Loucy (cell line): ENCODE measurements at regions not wholly inside any gene's neighbourhood (a gene's known extent, or its start where the extent isn't known, plus 50 kb on each side); places are given as distances from the start of the nearest gene placed in this dataset.

Experiments
- H2AFZ ChIP-seq: fragments of 200-600 bp; sonication (generic); 2 replicates; pipeline ENCODE4 v1.6.0; 2016; ENCODE audit warnings: antibody characterized with exemption, mild to moderate bottlenecking, low read length, moderate library complexity
- H3F3A ChIP-seq: fragments of 200-600 bp; 2 replicates; pipeline ENCODE4 v1.6.0; 2016; ENCODE audit warnings: antibody characterized with exemption, low read depth, mild to moderate bottlenecking
- H3K27me3 ChIP-seq: fragments of 200-600 bp; sonication (generic); 2 replicates; pipeline ENCODE4 v1.6.1; 2014; ENCODE audit warnings: low read length, mild to moderate bottlenecking; ENCODE audit not compliant: insufficient read depth, poor library complexity, severe bottlenecking
- H3K36me3 ChIP-seq: fragments of 200-600 bp; sonication (generic); 2 replicates; pipeline ENCODE4 v1.6.1; 2016; ENCODE audit warnings: low read length; ENCODE audit not compliant: insufficient read depth
- H3K4me1 ChIP-seq: fragments of 200-600 bp; sonication (generic); 2 replicates; pipeline ENCODE4 v1.5.1; 2014; ENCODE audit warnings: low read length, mild to moderate bottlenecking; ENCODE audit not compliant: insufficient read depth, poor library complexity, severe bottlenecking
- H3K4me2 ChIP-seq: fragments of 200-600 bp; sonication (generic); 2 replicates; pipeline ENCODE4 v1.6.0; 2014; ENCODE audit warnings: antibody characterized with exemption, low read length, low read depth, mild to moderate bottlenecking; ENCODE audit not compliant: poor library complexity, severe bottlenecking
- H3K4me3 ChIP-seq: fragments of 200-600 bp; sonication (generic); 2 replicates; pipeline ENCODE4 v1.5.1; 2014; ENCODE audit warnings: low read length, mild to moderate bottlenecking, mixed read lengths; ENCODE audit not compliant: poor library complexity, severe bottlenecking
- H3K79me2 ChIP-seq: fragments of 200-600 bp; sonication (generic); 2 replicates; pipeline ENCODE4 v1.6.1; 2014; ENCODE audit warnings: low read length; ENCODE audit not compliant: insufficient read depth
- H3K9ac ChIP-seq: fragments of 200-600 bp; sonication (generic); 2 replicates; pipeline ENCODE4 v1.6.0; 2014; ENCODE audit warnings: mild to moderate bottlenecking, low read depth, low read length, moderate library complexity; ENCODE audit not compliant: poor library complexity, severe bottlenecking
- H3K9me2 ChIP-seq: fragments of 200-600 bp; sonication (generic); replicated peaks from 2 replicates; pipeline ENCODE4 v1.6.1; 2016; ENCODE audit warnings: low read depth, low read length, mixed read lengths
- H3K9me3 ChIP-seq: fragments of 200-600 bp; sonication (generic); 2 replicates; pipeline ENCODE4 v1.6.1; 2014; ENCODE audit warnings: mild to moderate bottlenecking, antibody characterized with exemption, low read length, low read depth; ENCODE audit not compliant: insufficient read depth
- H4K20me1 ChIP-seq: fragments of 200-600 bp; sonication (generic); 2 replicates; pipeline ENCODE4 v1.6.0; 2014; ENCODE audit warnings: antibody characterized with exemption, low read length, mild to moderate bottlenecking; ENCODE audit not compliant: insufficient read depth, poor library complexity, severe bottlenecking
- CTCF ChIP-seq: fragments of 200-600 bp; sonication (generic); conservative IDR thresholded peaks from 2 replicates; pipeline ENCODE4 v1.5.1; 2014; ENCODE audit warnings: mild to moderate bottlenecking, antibody characterized with exemption, low read length
- EZH2phosphoT487 ChIP-seq: fragments of 200-600 bp; IDR thresholded peaks from 2 replicates; pipeline ENCODE4 v1.6.1; 2018; ENCODE audit warnings: antibody characterized with exemption, mild to moderate bottlenecking, moderate library complexity, borderline replicate concordance

- Histone ChIP-seq H3K4me3 (no peak overlapping the region), H2AFZ (no peak overlapping the region), H3K36me3 (no peaks in the 10 kb centered on the region), H3F3A (no peaks in the 10 kb centered on the region), H3K9ac (no peak overlapping the region), H3K9me3 (no peaks in the 10 kb centered on the region), H3K27me3 (no peaks in the 10 kb centered on the region), H3K79me2 (no peaks in the 10 kb centered on the region), H3K9me2 (no peaks in the 10 kb centered on the region), H4K20me1 (no peaks in the 10 kb centered on the region), H3K4me2 (no peak overlapping the region), H3K4me1 (no peaks in the 10 kb centered on the region)
- TF ChIP-seq EZH2phosphoT487 (no peak), CTCF (no peak)
Observed at GRCh38 chr4:10196191-10196590, 79.6 kb upstream of the WDR1 start.

- no peak overlapping the region for H3K4me3 ChIP-seq
- no peaks in the 10 kb centered on the region for H3K36me3 ChIP-seq
- H3K9ac ChIP-seq, result no peak overlapping the region
- peak; percentile 51 for TF ChIP-seq CTCF
- TF ChIP-seq EZH2phosphoT487, result no peak
- H4K20me1 ChIP-seq, result no peaks in the 10 kb centered on the region
- no peaks in the 10 kb centered on the region for H3F3A ChIP-seq
- no peak overlapping the region for H2AFZ ChIP-seq
- no peaks in the 10 kb centered on the region for H3K27me3 ChIP-seq
- no peaks in the 10 kb centered on the region for H3K4me1 ChIP-seq
- H3K79me2 ChIP-seq, result no peaks in the 10 kb centered on the region
- no peaks in the 10 kb centered on the region for H3K9me3 ChIP-seq
- no peaks in the 10 kb centered on the region for H3K9me2 ChIP-seq
- no peak overlapping the region for H3K4me2 ChIP-seq
Observed at GRCh38 chr4:10192331-10192730, 75.7 kb upstream of the WDR1 start.

DNA sequence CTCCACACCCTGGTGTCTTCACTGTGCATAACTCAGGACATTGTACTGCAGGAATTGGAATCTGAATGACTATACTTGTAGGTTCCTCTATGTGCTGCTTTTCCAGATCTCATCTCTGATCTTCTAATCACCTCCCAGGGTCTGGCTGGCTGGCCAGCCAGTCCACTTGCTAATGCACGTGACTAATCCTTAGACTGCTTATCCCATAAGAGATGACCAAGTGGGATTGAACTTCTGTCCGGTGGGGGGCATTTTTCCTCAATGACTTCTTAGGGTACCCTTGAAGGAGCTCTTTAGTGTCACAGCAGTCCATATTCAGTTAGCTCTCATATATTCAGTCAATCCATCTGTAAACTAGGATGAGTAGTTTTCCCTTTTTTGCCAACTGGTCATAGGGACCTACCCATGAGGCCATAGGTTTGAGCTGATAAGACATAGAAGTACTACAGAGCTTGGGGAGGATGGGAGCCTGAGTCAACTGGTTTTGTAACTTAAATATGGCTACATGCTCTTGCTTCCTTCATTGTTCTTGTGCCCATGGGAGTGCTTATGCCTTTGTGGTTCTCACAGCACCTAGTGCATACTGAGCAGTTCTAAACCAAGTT lies 71.9 kb upstream of the WDR1 start:
- TF ChIP-seq EZH2phosphoT487 (no peak), CTCF (no peak)
- Histone ChIP-seq H3K9ac (no peak overlapping the region), H3K4me2 (no peak overlapping the region), H3K79me2 (no peaks in the 10 kb centered on the region), H3F3A (no peaks in the 10 kb centered on the region), H3K9me3 (no peaks in the 10 kb centered on the region), H3K4me3 (no peak overlapping the region), H3K27me3 (no peaks in the 10 kb centered on the region), H4K20me1 (no peaks in the 10 kb centered on the region), H3K4me1 (peaks cover 18% of the 10 kb centered on the region), H3K36me3 (no peaks in the 10 kb centered on the region), H3K9me2 (no peaks in the 10 kb centered on the region), H2AFZ (no peak overlapping the region)
